ENCODE measurements at regions not wholly inside any gene's neighbourhood (a gene's known extent, or its start where the extent isn't known, plus 50 kb on each side); places are given as distances from the start of the nearest gene placed in this dataset.

GRCh38 chrX:8075636-8076035 lies 95.4 kb downstream of the VCX2 start:
- DNase-seq, result no peak
- H3K4me1 ChIP-seq (ENCODE audit: control extremely low read depth in 1 of 4, control insufficient read depth in 4 of 4, insufficient read depth in 4 of 4, low read length in 3 of 4), result no peaks in the 10 kb centered on the region
- no peak overlapping the region for H3K4me3 ChIP-seq (ENCODE audit: control insufficient read depth in 1 of 7, extremely low read depth in 1 of 7, insufficient read depth in 4 of 7, low read depth in 2 of 7, low read length in 6 of 7)
- H3K27me3 ChIP-seq (replicated peaks in 2 of 5; ENCODE audit: control insufficient read depth in 4 of 5, insufficient read depth in 5 of 5, low read length in 4 of 5), result no peaks in the 10 kb centered on the region
- no peaks in the 10 kb centered on the region for H3K9me3 ChIP-seq (ENCODE audit: control extremely low read depth in 1 of 5, control insufficient read depth in 4 of 5, insufficient read depth in 2 of 5, low read depth in 1 of 5, low read length in 4 of 5)
- H3K36me3 ChIP-seq (ENCODE audit: control insufficient read depth in 4 of 4, insufficient read depth in 4 of 4, low read length in 3 of 4), result no peaks in the 10 kb centered on the region
- ChIA-PET POLR2A (no interaction called here), CTCF (no interaction called here)
- H3K27ac ChIP-seq (ENCODE audit: insufficient read depth in 1 of 2, low read depth in 1 of 2, low read length in 2 of 2, poor library complexity in 1 of 2, severe bottlenecking in 2 of 2), result no peak overlapping the region

- POLR2A ChIA-PET, result no interaction called here
- H3K4me1 ChIP-seq (ENCODE audit: control extremely low read depth in 1 of 4, control insufficient read depth in 4 of 4, insufficient read depth in 4 of 4, low read length in 3 of 4), result no peaks in the 10 kb centered on the region
- H3K4me3 ChIP-seq (ENCODE audit: control insufficient read depth in 1 of 7, extremely low read depth in 1 of 7, insufficient read depth in 4 of 7, low read depth in 2 of 7, low read length in 6 of 7), result no peak overlapping the region
- 89% methylated on average over 4 of the region's 8 CpGs for WGBS (ENCODE audit: insufficient coverage)
- no peaks in the 10 kb centered on the region for H3K27me3 ChIP-seq (replicated peaks in 2 of 5; ENCODE audit: control insufficient read depth in 4 of 5, insufficient read depth in 5 of 5, low read length in 4 of 5)
- H3K9me3 ChIP-seq (ENCODE audit: control extremely low read depth in 1 of 5, control insufficient read depth in 4 of 5, insufficient read depth in 2 of 5, low read depth in 1 of 5, low read length in 4 of 5), result no peaks in the 10 kb centered on the region
- peak in 1 of 3 donors; percentile 1 for DNase-seq
- CTCF ChIA-PET, result no interaction called here
- no peak overlapping the region for H3K27ac ChIP-seq (ENCODE audit: insufficient read depth in 1 of 2, low read depth in 1 of 2, low read length in 2 of 2, poor library complexity in 1 of 2, severe bottlenecking in 2 of 2)
- no peaks in the 10 kb centered on the region for H3K36me3 ChIP-seq (ENCODE audit: control insufficient read depth in 4 of 4, insufficient read depth in 4 of 4, low read length in 3 of 4)
Observed at GRCh38 chrX:8067754-8068462, 103.2 kb downstream of the VCX2 start.

DNA sequence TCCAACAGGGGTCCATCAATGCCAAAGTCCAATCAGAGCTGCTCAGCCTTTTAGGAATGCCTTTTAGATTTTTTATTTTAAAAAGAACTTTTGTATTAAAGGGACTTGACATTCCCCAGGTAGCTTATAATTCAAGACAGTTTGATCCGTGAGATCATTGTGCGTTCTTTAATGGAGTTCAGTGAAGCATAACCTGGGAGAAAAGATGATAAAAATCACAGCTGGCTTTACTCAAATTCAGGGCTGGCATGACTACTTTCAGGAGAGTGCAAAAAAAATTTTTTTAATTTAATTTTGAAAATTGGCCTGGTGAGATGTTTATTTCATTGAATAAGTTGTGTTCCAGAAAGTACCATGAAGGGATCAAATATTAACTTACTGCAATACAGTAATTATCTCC lies 118.2 kb downstream of the VCX2 start:
- Histone ChIP-seq H3K27me3 (replicated peaks in 2 of 5; ENCODE audit: control insufficient read depth in 4 of 5, insufficient read depth in 5 of 5, low read length in 4 of 5) (no peaks in the 10 kb centered on the region), H3K4me3 (ENCODE audit: control insufficient read depth in 1 of 7, extremely low read depth in 1 of 7, insufficient read depth in 4 of 7, low read depth in 2 of 7, low read length in 6 of 7) (no peak overlapping the region), H3K36me3 (ENCODE audit: control insufficient read depth in 4 of 4, insufficient read depth in 4 of 4, low read length in 3 of 4) (no peaks in the 10 kb centered on the region), H3K4me1 (ENCODE audit: control extremely low read depth in 1 of 4, control insufficient read depth in 4 of 4, insufficient read depth in 4 of 4, low read length in 3 of 4) (no peaks in the 10 kb centered on the region), H3K9me3 (ENCODE audit: control extremely low read depth in 1 of 5, control insufficient read depth in 4 of 5, insufficient read depth in 2 of 5, low read depth in 1 of 5, low read length in 4 of 5) (no peaks in the 10 kb centered on the region), H3K27ac (ENCODE audit: insufficient read depth in 1 of 2, low read depth in 1 of 2, low read length in 2 of 2, poor library complexity in 1 of 2, severe bottlenecking in 2 of 2) (no peak overlapping the region)
- ChIA-PET CTCF (no interaction called here), POLR2A (no interaction called here)
- no peak for DNase-seq
- WGBS (ENCODE audit: insufficient coverage), result 100% methylated on average over 2 of the region's 2 CpGs

DNA sequence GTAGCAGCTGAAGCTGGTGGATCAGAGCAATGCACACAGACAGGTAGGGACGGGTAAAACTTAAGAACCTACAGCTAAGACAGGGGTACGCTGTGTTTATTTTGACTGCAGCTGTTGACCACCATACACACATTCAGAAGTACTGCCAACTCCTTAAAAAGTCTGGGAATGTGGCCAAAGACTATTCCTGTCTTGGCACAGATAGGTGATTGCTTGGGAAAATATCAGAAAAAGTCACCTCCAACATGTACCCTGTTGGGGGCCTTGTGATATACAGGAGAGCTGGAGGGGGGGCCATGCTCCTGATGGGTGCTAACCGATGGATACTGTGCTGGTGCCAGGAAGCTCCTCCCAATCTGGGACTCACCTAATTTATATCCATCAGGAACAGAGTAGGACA lies 121.2 kb downstream of the VCX2 start:
- Histone ChIP-seq H3K27me3 (replicated peaks in 2 of 5; ENCODE audit: control insufficient read depth in 4 of 5, insufficient read depth in 5 of 5, low read length in 4 of 5) (no peaks in the 10 kb centered on the region), H3K36me3 (ENCODE audit: control insufficient read depth in 4 of 4, insufficient read depth in 4 of 4, low read length in 3 of 4) (no peaks in the 10 kb centered on the region), H3K27ac (ENCODE audit: insufficient read depth in 1 of 2, low read depth in 1 of 2, low read length in 2 of 2, poor library complexity in 1 of 2, severe bottlenecking in 2 of 2) (no peak overlapping the region), H3K4me3 (ENCODE audit: control insufficient read depth in 1 of 7, extremely low read depth in 1 of 7, insufficient read depth in 4 of 7, low read depth in 2 of 7, low read length in 6 of 7) (no peak overlapping the region), H3K4me1 (ENCODE audit: control extremely low read depth in 1 of 4, control insufficient read depth in 4 of 4, insufficient read depth in 4 of 4, low read length in 3 of 4) (no peaks in the 10 kb centered on the region), H3K9me3 (ENCODE audit: control extremely low read depth in 1 of 5, control insufficient read depth in 4 of 5, insufficient read depth in 2 of 5, low read depth in 1 of 5, low read length in 4 of 5) (no peaks in the 10 kb centered on the region)
- WGBS (ENCODE audit: insufficient coverage), result 97% methylated on average over 3 of the region's 3 CpGs
- ChIA-PET CTCF (no interaction called here), POLR2A (no interaction called here)
- no peak for DNase-seq

GRCh38 chrX:8048466-8048865 lies 121.3 kb upstream of the PNPLA4 start:
- Histone ChIP-seq H3K4me1 (ENCODE audit: control extremely low read depth in 1 of 4, control insufficient read depth in 4 of 4, insufficient read depth in 4 of 4, low read length in 3 of 4) (no peaks in the 10 kb centered on the region), H3K4me3 (ENCODE audit: control insufficient read depth in 1 of 7, extremely low read depth in 1 of 7, insufficient read depth in 4 of 7, low read depth in 2 of 7, low read length in 6 of 7) (no peak overlapping the region)

DNA sequence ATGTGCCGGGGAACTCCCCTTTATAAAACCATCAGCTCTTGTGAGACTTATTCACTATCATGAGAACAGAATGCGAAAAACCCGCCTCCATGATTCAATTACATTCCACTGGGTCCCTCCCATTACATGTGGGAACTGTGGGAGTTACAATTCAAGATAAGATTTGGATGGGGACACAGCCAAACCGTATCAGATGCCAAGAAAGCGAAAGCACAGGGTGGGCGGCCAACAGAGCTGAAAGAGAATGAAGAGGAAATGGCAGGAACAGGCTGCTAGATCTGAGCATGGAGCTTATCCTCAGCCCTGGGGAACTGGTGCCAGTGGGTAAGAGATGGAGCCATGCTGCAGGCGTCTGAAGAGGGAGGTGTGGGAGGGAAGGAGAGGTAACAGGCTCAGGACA lies 117.7 kb upstream of the PNPLA4 start:
- no peak overlapping the region for H3K4me3 ChIP-seq (ENCODE audit: control insufficient read depth in 1 of 7, extremely low read depth in 1 of 7, insufficient read depth in 4 of 7, low read depth in 2 of 7, low read length in 6 of 7)
- ChIA-PET CTCF (no interaction called here), POLR2A (no interaction called here)
- no peak overlapping the region for H3K27ac ChIP-seq (ENCODE audit: insufficient read depth in 1 of 2, low read depth in 1 of 2, low read length in 2 of 2, poor library complexity in 1 of 2, severe bottlenecking in 2 of 2)
- 99% methylated on average over 7 of the region's 7 CpGs for WGBS (ENCODE audit: insufficient coverage)
- no peaks in the 10 kb centered on the region for H3K9me3 ChIP-seq (ENCODE audit: control extremely low read depth in 1 of 5, control insufficient read depth in 4 of 5, insufficient read depth in 2 of 5, low read depth in 1 of 5, low read length in 4 of 5)
- no peaks in the 10 kb centered on the region for H3K4me1 ChIP-seq (ENCODE audit: control extremely low read depth in 1 of 4, control insufficient read depth in 4 of 4, insufficient read depth in 4 of 4, low read length in 3 of 4)
- no peaks in the 10 kb centered on the region for H3K36me3 ChIP-seq (ENCODE audit: control insufficient read depth in 4 of 4, insufficient read depth in 4 of 4, low read length in 3 of 4)
- no peaks in the 10 kb centered on the region for H3K27me3 ChIP-seq (replicated peaks in 2 of 5; ENCODE audit: control insufficient read depth in 4 of 5, insufficient read depth in 5 of 5, low read length in 4 of 5)
- no peak for DNase-seq

More at GRCh38 chrX:8048466-8048865, 121.3 kb upstream of the PNPLA4 start:
- POLR2A ChIA-PET, result no interaction called here
- Histone ChIP-seq H3K27ac (ENCODE audit: insufficient read depth in 1 of 2, low read depth in 1 of 2, low read length in 2 of 2, poor library complexity in 1 of 2, severe bottlenecking in 2 of 2) (no peak overlapping the region), H3K27me3 (replicated peaks in 2 of 5; ENCODE audit: control insufficient read depth in 4 of 5, insufficient read depth in 5 of 5, low read length in 4 of 5) (no peaks in the 10 kb centered on the region), H3K9me3 (ENCODE audit: control extremely low read depth in 1 of 5, control insufficient read depth in 4 of 5, insufficient read depth in 2 of 5, low read depth in 1 of 5, low read length in 4 of 5) (no peaks in the 10 kb centered on the region), H3K36me3 (ENCODE audit: control insufficient read depth in 4 of 4, insufficient read depth in 4 of 4, low read length in 3 of 4) (no peaks in the 10 kb centered on the region)
- CTCF ChIA-PET, result interaction anchor here (0.6 kb wide), 1 partner anchor 471 kb away, joined by 3 read pairs; no protein-coding TSS in a partner anchor
- no peak for DNase-seq
- no CpG with 5 or more reads among the region's 1 CpG for WGBS (ENCODE audit: insufficient coverage)

- CTCF ChIA-PET, result no interaction called here
- POLR2A ChIA-PET, result no interaction called here
- 45% methylated on average over 2 of the region's 2 CpGs for WGBS (ENCODE audit: insufficient coverage)
Observed at GRCh38 chrX:8043546-8043945, 116.3 kb upstream of the PNPLA4 start.

More at GRCh38 chrX:8043546-8043945, 116.3 kb upstream of the PNPLA4 start:
- Histone ChIP-seq H3K36me3 (ENCODE audit: control insufficient read depth in 4 of 4, insufficient read depth in 4 of 4, low read length in 3 of 4) (no peaks in the 10 kb centered on the region), H3K4me1 (ENCODE audit: control extremely low read depth in 1 of 4, control insufficient read depth in 4 of 4, insufficient read depth in 4 of 4, low read length in 3 of 4) (no peaks in the 10 kb centered on the region), H3K9me3 (ENCODE audit: control extremely low read depth in 1 of 5, control insufficient read depth in 4 of 5, insufficient read depth in 2 of 5, low read depth in 1 of 5, low read length in 4 of 5) (no peaks in the 10 kb centered on the region), H3K27ac (ENCODE audit: insufficient read depth in 1 of 2, low read depth in 1 of 2, low read length in 2 of 2, poor library complexity in 1 of 2, severe bottlenecking in 2 of 2) (no peak overlapping the region), H3K27me3 (replicated peaks in 2 of 5; ENCODE audit: control insufficient read depth in 4 of 5, insufficient read depth in 5 of 5, low read length in 4 of 5) (no peaks in the 10 kb centered on the region), H3K4me3 (ENCODE audit: control insufficient read depth in 1 of 7, extremely low read depth in 1 of 7, insufficient read depth in 4 of 7, low read depth in 2 of 7, low read length in 6 of 7) (no peak overlapping the region)
- no peak for DNase-seq

All from common myeloid progenitor, CD34-positive (primary cell).